ENCODE measurements at regions not wholly inside any gene's neighbourhood (a gene's known extent, or its start where the extent isn't known, plus 50 kb on each side); places are given as distances from the start of the nearest gene placed in this dataset.

- no peak overlapping the region for H3K4me3 ChIP-seq
- no peaks in the 10 kb centered on the region for H3K9me3 ChIP-seq
- 59 to 71% (median 65%) methylated on average over 2 of the region's 2 CpGs for WGBS, 4 donors
- intact Hi-C loops (cut with DNase I): no loop called here
- no peak for TF ChIP-seq POLR2A (IDR thresholded peaks at IDR 0.05)
- no peak for TF ChIP-seq CTCF (IDR thresholded peaks at IDR 0.05)
- H3K4me1 ChIP-seq: peaks cover 0 to 3% (median 0%) of the 10 kb centered on the region in 12 donors
- ATAC-seq (peak; percentile 83 to 91 (median 90)), DNase-seq (no peak)
- no peak overlapping the region for H3K27ac ChIP-seq
- no peaks in the 10 kb centered on the region for H3K27me3 ChIP-seq
- H3K36me3 ChIP-seq: no peaks in the 10 kb centered on the region
Observed at GRCh38 chr7:49080896-49081475, 156.6 kb downstream of the CDC14C start.

GRCh38 chr7:49088017-49088416, 163.7 kb downstream of the CDC14C start:
- no peaks in the 10 kb centered on the region for H3K4me1 ChIP-seq
- intact Hi-C loops (cut with DNase I): no loop called here
- no peaks in the 10 kb centered on the region for H3K9me3 ChIP-seq
- TF ChIP-seq CTCF (IDR thresholded peaks at IDR 0.05) (no peak), POLR2A (IDR thresholded peaks at IDR 0.05) (no peak)
- DNase-seq (no peak), ATAC-seq (no peak)
- H3K27ac ChIP-seq: no peak overlapping the region
- H3K36me3 ChIP-seq: no peaks in the 10 kb centered on the region
- no peaks in the 10 kb centered on the region for H3K27me3 ChIP-seq
- no peak overlapping the region for H3K4me3 ChIP-seq

GRCh38 chr7:49089717-49090116, 165.4 kb downstream of the CDC14C start:
- no peaks in the 10 kb centered on the region for H3K9me3 ChIP-seq
- no peak for TF ChIP-seq POLR2A (IDR thresholded peaks at IDR 0.05)
- TF ChIP-seq CTCF (IDR thresholded peaks at IDR 0.05): no peak
- intact Hi-C loops (cut with DNase I): loop anchor here in 1 of 10 donors (10.0 kb wide), 1 partner anchor 545 kb away; no protein-coding TSS in a partner anchor

GRCh38 chr7:49091089-49091488, 166.7 kb downstream of the CDC14C start:
- Histone ChIP-seq H3K9me3 (no peaks in the 10 kb centered on the region), H3K27me3 (no peaks in the 10 kb centered on the region), H3K4me3 (no peak overlapping the region), H3K36me3 (no peaks in the 10 kb centered on the region), H3K27ac (no peak overlapping the region), H3K4me1 (no peaks in the 10 kb centered on the region)
- intact Hi-C loops (cut with DNase I): loop anchor here in 1 of 10 donors (10.0 kb wide), 1 partner anchor 544 kb away; no protein-coding TSS in a partner anchor
- TF ChIP-seq POLR2A (IDR thresholded peaks at IDR 0.05) (no peak), CTCF (IDR thresholded peaks at IDR 0.05) (no peak)
- no peak for DNase-seq
- WGBS, 4 donors: 22 to 37% (median 31%) methylated on average over 3 of the region's 3 CpGs
- ATAC-seq: no peak

More at GRCh38 chr7:49089717-49090116, 165.4 kb downstream of the CDC14C start:
- ATAC-seq: no peak
- H3K4me1 ChIP-seq: no peaks in the 10 kb centered on the region
- H3K36me3 ChIP-seq: no peaks in the 10 kb centered on the region
- WGBS, 4 donors: 51 to 55% (median 52%) methylated on average over 2 of the region's 2 CpGs
- no peak overlapping the region for H3K27ac ChIP-seq
- H3K4me3 ChIP-seq: no peak overlapping the region
- H3K27me3 ChIP-seq: no peaks in the 10 kb centered on the region
- DNase-seq: no peak

Measured in heart left ventricle (tissue), 16 donors.